ENCODE measurements at regions not wholly inside any gene's neighbourhood (a gene's known extent, or its start where the extent isn't known, plus 50 kb on each side); places are given as distances from the start of the nearest gene placed in this dataset.
"Not testable (repeated sequence)": the region's sequence is repeated elsewhere in the genome, so short reads cannot be mapped to it uniquely, and the experiment has no call there.

GRCh38 chr9:31045810-31046209 is 1338.6 kb upstream of the ACO1 start:
- DNase-seq (ENCODE audit: low read depth in 2 of 2): no peak

- not testable (repeated sequence) for DNase-seq (ENCODE audit: low read depth in 2 of 2)
These were observed 1322.9 kb upstream of the ACO1 start for GRCh38 chr9:31061592-31061991.

GRCh38 chr9:31065691-31066090 is 1318.8 kb upstream of the ACO1 start:
- DNase-seq (ENCODE audit: low read depth in 2 of 2): no peak

GRCh38 chr9:31067418-31067817 is 1317.0 kb upstream of the ACO1 start:
- no peak for DNase-seq (ENCODE audit: low read depth in 2 of 2)

- DNase-seq (ENCODE audit: low read depth in 2 of 2): no peak
These were observed 1312.7 kb upstream of the ACO1 start for GRCh38 chr9:31071606-31072286.

- no peak for DNase-seq (ENCODE audit: low read depth in 2 of 2)
These were observed 1306.3 kb upstream of the ACO1 start for GRCh38 chr9:31078175-31078574.

GRCh38 chr9:31084350-31084749 is 1300.1 kb upstream of the ACO1 start:
- no peak for DNase-seq (ENCODE audit: low read depth in 2 of 2)

- peak; percentile 14 to 23 for DNase-seq (ENCODE audit: low read depth in 2 of 2)
These were observed 1294.8 kb upstream of the ACO1 start for GRCh38 chr9:31089549-31090221.

GRCh38 chr9:31100311-31100710 is 1284.1 kb upstream of the ACO1 start:
- DNase-seq (ENCODE audit: low read depth in 2 of 2): no peak

- peak in 1 of 2 experiments; percentile 9 for DNase-seq (ENCODE audit: low read depth in 2 of 2)
These were observed 1280.6 kb upstream of the ACO1 start for GRCh38 chr9:31103836-31104235.

- DNase-seq (ENCODE audit: low read depth in 2 of 2): no peak
These were observed 1280.2 kb upstream of the ACO1 start for GRCh38 chr9:31104249-31104648.

- no peak for DNase-seq (ENCODE audit: low read depth in 2 of 2)
These were observed 1272.0 kb upstream of the ACO1 start for GRCh38 chr9:31112491-31112890.

GRCh38 chr9:31114346-31114745 is 1270.1 kb upstream of the ACO1 start:
- DNase-seq (ENCODE audit: low read depth in 2 of 2): no peak

- peak; percentile 9 to 10 for DNase-seq (ENCODE audit: low read depth in 2 of 2)
These were observed 1264.5 kb upstream of the ACO1 start for GRCh38 chr9:31119890-31120454.

- no peak for DNase-seq (ENCODE audit: low read depth in 2 of 2)
These were observed 1260.1 kb upstream of the ACO1 start for GRCh38 chr9:31124389-31124788.

- no peak for DNase-seq (ENCODE audit: low read depth in 2 of 2)
These were observed 1248.9 kb upstream of the ACO1 start for GRCh38 chr9:31135567-31135966.

- no peak for DNase-seq (ENCODE audit: low read depth in 2 of 2)
These were observed 1247.9 kb upstream of the ACO1 start for GRCh38 chr9:31136524-31136923.

- DNase-seq (ENCODE audit: low read depth in 2 of 2): peak; percentile 64 to 70
These were observed 1247.0 kb upstream of the ACO1 start for GRCh38 chr9:31137176-31138160.

- peak in 1 of 2 experiments; percentile 13 for DNase-seq (ENCODE audit: low read depth in 2 of 2)
These were observed 1244.1 kb upstream of the ACO1 start for GRCh38 chr9:31140316-31140715.

GRCh38 chr9:31142456-31142855 is 1242.0 kb upstream of the ACO1 start:
- DNase-seq (ENCODE audit: low read depth in 2 of 2): no peak

- no peak for DNase-seq (ENCODE audit: low read depth in 2 of 2)
These were observed 1239.8 kb upstream of the ACO1 start for GRCh38 chr9:31144614-31145013.
